Fibroblast of lung (primary cell): ENCODE measurements at regions not wholly inside any gene's neighbourhood (a gene's known extent, or its start where the extent isn't known, plus 50 kb on each side); places are given as distances from the start of the nearest gene placed in this dataset.

Experiments
- DNase-seq, 2 donors: peaks; one replicate each; pipeline versions ENCODE4 v3.0.0 to v3.0.0-alpha.2; 2010; ENCODE audit warnings: low read depth in 2 of 2
- H2AFZ ChIP-seq: 2 replicates; pipeline ENCODE4 v1.5.1; 2012; ENCODE audit warnings: low read length, control low read depth, inconsistent platforms
- H3K27ac ChIP-seq: 2 replicates; pipeline ENCODE4 v1.5.1; 2011; ENCODE audit warnings: low read length, control low read depth; ENCODE audit not compliant: insufficient read depth
- H3K27me3 ChIP-seq: 2 replicates; pipeline ENCODE4 v1.5.1; 2011; ENCODE audit warnings: mild to moderate bottlenecking, low read length; ENCODE audit not compliant: control insufficient read depth, insufficient read depth
- H3K36me3 ChIP-seq: 2 replicates; pipeline ENCODE4 v1.5.1; 2011; ENCODE audit warnings: low read length; ENCODE audit not compliant: control insufficient read depth, insufficient read depth
- H3K4me1 ChIP-seq: 2 replicates; pipeline ENCODE4 v1.5.1; 2011; ENCODE audit warnings: low read length; ENCODE audit not compliant: control insufficient read depth, insufficient read depth; ENCODE audit errors: extremely low read depth
- H3K4me2 ChIP-seq: 2 replicates; pipeline ENCODE4 v1.5.1; 2011; ENCODE audit warnings: low read length, control low read depth; ENCODE audit not compliant: insufficient read depth; ENCODE audit errors: extremely low read depth
- H3K4me3 ChIP-seq, 4 experiments: fragments of 200-600 bp in 1 of 4; sonication (generic) in 1 of 4; replicated peaks in 1 of 4; 2 replicates each; pipeline ENCODE4 v1.5.1; 2011 to 2016; ENCODE audit warnings: low read length in 4 of 4, low read depth in 3 of 4, mild to moderate bottlenecking in 3 of 4, control low read depth in 2 of 4, inconsistent platforms in 1 of 4, mixed read lengths in 1 of 4; ENCODE audit not compliant: insufficient read depth in 1 of 4; ENCODE audit errors: control extremely low read depth in 1 of 4
- H3K79me2 ChIP-seq: 2 replicates; pipeline ENCODE4 v1.5.1; 2012; ENCODE audit warnings: mild to moderate bottlenecking, low read length, inconsistent platforms; ENCODE audit not compliant: control insufficient read depth, insufficient read depth
- H3K9ac ChIP-seq: 2 replicates; pipeline ENCODE4 v1.5.1; 2011; ENCODE audit warnings: mild to moderate bottlenecking, low read length, control low read depth; ENCODE audit not compliant: insufficient read depth
- H3K9me3 ChIP-seq: 2 replicates; pipeline ENCODE4 v1.5.1; 2012; ENCODE audit warnings: low read depth, low read length; ENCODE audit not compliant: control insufficient read depth, insufficient read depth
- H4K20me1 ChIP-seq: 2 replicates; pipeline ENCODE4 v1.5.1; 2011; ENCODE audit warnings: low read length; ENCODE audit not compliant: control insufficient read depth, insufficient read depth; ENCODE audit errors: extremely low read depth
- EZH2 ChIP-seq: IDR thresholded peaks from 2 replicates; pipeline ENCODE4 v1.5.1; 2012; ENCODE audit warnings: low read length, control low read depth, mild to moderate bottlenecking; ENCODE audit errors: missing control alignments
- TF ChIP-seq, protein P1 (sequence below), 2 donors: IDR thresholded peaks in 1 of 2; conservative IDR thresholded peaks in 1 of 2; 1 replicate in 1 of 2; 2 replicates in 1 of 2; pipeline ENCODE4 v1.5.1; 2011 to 2012; ENCODE audit warnings: low read length in 2 of 2, control low read depth in 1 of 2, inconsistent platforms in 1 of 2, low read depth in 1 of 2, mild to moderate bottlenecking in 1 of 2

- Histone ChIP-seq H3K79me2 (no peaks in the 10 kb centered on the region), H3K36me3 (no peaks in the 10 kb centered on the region), H3K9me3 (no peaks in the 10 kb centered on the region), H2AFZ (no peak overlapping the region), H3K4me3 (no peak overlapping the region), H4K20me1 (no peaks in the 10 kb centered on the region), H3K9ac (no peak overlapping the region), H3K27ac (no peak overlapping the region), H3K4me1 (no peaks in the 10 kb centered on the region), H3K27me3 (no peaks in the 10 kb centered on the region), H3K4me2 (no peak overlapping the region)
- DNase-seq = no peak
- TF ChIP-seq EZH2 = no peak
- TF ChIP-seq, protein P1, sequence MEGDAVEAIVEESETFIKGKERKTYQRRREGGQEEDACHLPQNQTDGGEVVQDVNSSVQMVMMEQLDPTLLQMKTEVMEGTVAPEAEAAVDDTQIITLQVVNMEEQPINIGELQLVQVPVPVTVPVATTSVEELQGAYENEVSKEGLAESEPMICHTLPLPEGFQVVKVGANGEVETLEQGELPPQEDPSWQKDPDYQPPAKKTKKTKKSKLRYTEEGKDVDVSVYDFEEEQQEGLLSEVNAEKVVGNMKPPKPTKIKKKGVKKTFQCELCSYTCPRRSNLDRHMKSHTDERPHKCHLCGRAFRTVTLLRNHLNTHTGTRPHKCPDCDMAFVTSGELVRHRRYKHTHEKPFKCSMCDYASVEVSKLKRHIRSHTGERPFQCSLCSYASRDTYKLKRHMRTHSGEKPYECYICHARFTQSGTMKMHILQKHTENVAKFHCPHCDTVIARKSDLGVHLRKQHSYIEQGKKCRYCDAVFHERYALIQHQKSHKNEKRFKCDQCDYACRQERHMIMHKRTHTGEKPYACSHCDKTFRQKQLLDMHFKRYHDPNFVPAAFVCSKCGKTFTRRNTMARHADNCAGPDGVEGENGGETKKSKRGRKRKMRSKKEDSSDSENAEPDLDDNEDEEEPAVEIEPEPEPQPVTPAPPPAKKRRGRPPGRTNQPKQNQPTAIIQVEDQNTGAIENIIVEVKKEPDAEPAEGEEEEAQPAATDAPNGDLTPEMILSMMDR (conservative IDR thresholded peaks at IDR 0.05 in 1 of 2, IDR thresholded peaks at IDR 0.05 in 1 of 2; ENCODE audit: low read depth in 1 of 2, low read length in 2 of 2) = no peak
Observed at GRCh38 chr4:14583752-14584151, 418.5 kb upstream of the CPEB2 start.

DNA sequence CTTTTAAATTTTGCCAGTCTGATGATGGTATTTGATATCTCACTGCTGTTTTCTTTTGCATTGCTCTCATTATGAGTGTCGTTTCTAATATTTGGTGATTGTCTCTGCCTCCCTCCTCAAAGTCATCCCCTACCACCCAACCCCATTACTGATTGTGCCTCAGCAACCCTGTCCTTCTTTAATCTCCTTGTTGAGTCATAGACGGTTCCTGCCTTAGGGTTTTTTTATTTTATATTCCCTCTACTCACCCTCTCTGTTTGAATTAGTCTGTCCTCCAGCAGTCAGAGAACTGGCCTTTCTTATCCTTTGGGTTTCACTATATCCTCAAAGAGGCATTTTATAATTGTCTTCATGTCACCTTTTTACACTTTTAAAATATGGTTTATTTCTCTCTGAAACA is 409.3 kb upstream of the CPEB2 start:
- Histone ChIP-seq H3K4me1 (no peaks in the 10 kb centered on the region), H3K4me2 (no peak overlapping the region), H3K4me3 (no peak overlapping the region), H3K9me3 (no peaks in the 10 kb centered on the region), H3K9ac (no peak overlapping the region), H3K36me3 (no peaks in the 10 kb centered on the region), H3K79me2 (no peaks in the 10 kb centered on the region), H3K27ac (no peak overlapping the region), H3K27me3 (no peaks in the 10 kb centered on the region), H4K20me1 (no peaks in the 10 kb centered on the region), H2AFZ (no peak overlapping the region)
- no peak for TF ChIP-seq EZH2
- TF ChIP-seq, protein P1 (conservative IDR thresholded peaks at IDR 0.05 in 1 of 2, IDR thresholded peaks at IDR 0.05 in 1 of 2; ENCODE audit: low read depth in 1 of 2, low read length in 2 of 2) = no peak
- no peak for DNase-seq

GRCh38 chr4:14596028-14596427 is 406.3 kb upstream of the CPEB2 start:
- H3K4me1 ChIP-seq = no peaks in the 10 kb centered on the region
- no peak for TF ChIP-seq EZH2
- TF ChIP-seq, protein P1 (conservative IDR thresholded peaks at IDR 0.05 in 1 of 2, IDR thresholded peaks at IDR 0.05 in 1 of 2; ENCODE audit: low read depth in 1 of 2, low read length in 2 of 2) = no peak
- no peaks in the 10 kb centered on the region for H3K79me2 ChIP-seq
- H3K4me2 ChIP-seq = no peak overlapping the region
- H3K36me3 ChIP-seq = no peaks in the 10 kb centered on the region
- no peak overlapping the region for H3K4me3 ChIP-seq
- no peak overlapping the region for H2AFZ ChIP-seq
- no peaks in the 10 kb centered on the region for H3K27me3 ChIP-seq
- H4K20me1 ChIP-seq = no peaks in the 10 kb centered on the region
- no peak for DNase-seq
- no peak overlapping the region for H3K27ac ChIP-seq
- H3K9me3 ChIP-seq = no peaks in the 10 kb centered on the region
- no peak overlapping the region for H3K9ac ChIP-seq
